ENCODE measurements at regions not wholly inside any gene's neighbourhood (a gene's known extent, or its start where the extent isn't known, plus 50 kb on each side); places are given as distances from the start of the nearest gene placed in this dataset.

DNA sequence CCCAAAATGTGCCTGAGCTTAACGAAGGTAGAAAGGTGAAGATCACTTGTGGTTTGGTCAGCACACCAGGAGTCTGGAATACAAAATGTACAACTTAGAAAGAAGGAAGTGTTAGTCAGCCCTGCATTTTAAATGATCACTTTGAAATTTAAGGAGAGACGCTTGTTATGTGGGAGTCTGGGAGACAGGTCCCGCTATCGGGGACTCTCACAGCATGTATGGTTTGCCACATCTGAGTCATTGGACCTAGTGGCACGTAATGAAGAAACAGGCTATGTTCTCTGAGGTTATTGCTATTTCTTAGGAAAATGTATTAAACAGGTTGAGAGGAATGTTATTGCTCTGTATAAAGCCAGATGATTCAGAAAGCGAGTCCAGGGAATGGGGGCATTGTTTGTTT lies 2362.5 kb upstream of the WWC1 start:
- ChIA-PET CTCF (no interaction called here), POLR2A (no interaction called here)
- Mint-ChIP-seq H3K9me3 (ENCODE audit: insufficient read depth) (peaks cover 11% of the 10 kb centered on the region), H3K4me1 (no peaks in the 10 kb centered on the region), H3K27me3 (no peaks in the 10 kb centered on the region), H3K4me3 (no peak overlapping the region), H3K27ac (no peak overlapping the region)
- no peaks in the 10 kb centered on the region for H3K27me3 ChIP-seq (replicated peaks in 1 of 4; ENCODE audit: control extremely low read depth in 1 of 4, control insufficient read depth in 3 of 4, insufficient read depth in 4 of 4, low read length in 3 of 4)
- TF ChIP-seq, protein P1, sequence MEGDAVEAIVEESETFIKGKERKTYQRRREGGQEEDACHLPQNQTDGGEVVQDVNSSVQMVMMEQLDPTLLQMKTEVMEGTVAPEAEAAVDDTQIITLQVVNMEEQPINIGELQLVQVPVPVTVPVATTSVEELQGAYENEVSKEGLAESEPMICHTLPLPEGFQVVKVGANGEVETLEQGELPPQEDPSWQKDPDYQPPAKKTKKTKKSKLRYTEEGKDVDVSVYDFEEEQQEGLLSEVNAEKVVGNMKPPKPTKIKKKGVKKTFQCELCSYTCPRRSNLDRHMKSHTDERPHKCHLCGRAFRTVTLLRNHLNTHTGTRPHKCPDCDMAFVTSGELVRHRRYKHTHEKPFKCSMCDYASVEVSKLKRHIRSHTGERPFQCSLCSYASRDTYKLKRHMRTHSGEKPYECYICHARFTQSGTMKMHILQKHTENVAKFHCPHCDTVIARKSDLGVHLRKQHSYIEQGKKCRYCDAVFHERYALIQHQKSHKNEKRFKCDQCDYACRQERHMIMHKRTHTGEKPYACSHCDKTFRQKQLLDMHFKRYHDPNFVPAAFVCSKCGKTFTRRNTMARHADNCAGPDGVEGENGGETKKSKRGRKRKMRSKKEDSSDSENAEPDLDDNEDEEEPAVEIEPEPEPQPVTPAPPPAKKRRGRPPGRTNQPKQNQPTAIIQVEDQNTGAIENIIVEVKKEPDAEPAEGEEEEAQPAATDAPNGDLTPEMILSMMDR (IDR thresholded peaks at IDR 0.05): no peak
- TF ChIP-seq EZH2 (IDR thresholded peaks at IDR 0.05; ENCODE audit: borderline replicate concordance, insufficient read depth, low read depth, low read length, poor library complexity, severe bottlenecking): no peak
- WGBS (ENCODE audit: insufficient coverage): 86% methylated on average over 4 of the region's 6 CpGs
- H3K9ac ChIP-seq (ENCODE audit: low read length): no peak overlapping the region
- H3K4me1 ChIP-seq (ENCODE audit: control insufficient read depth in 2 of 2, insufficient read depth in 2 of 2, low read length in 2 of 2): no peaks in the 10 kb centered on the region
- ATAC-seq (ENCODE audit: low read depth) (no peak), DNase-seq (no peak)
- no peak overlapping the region for H3K4me2 ChIP-seq (replicated peaks; ENCODE audit: low read depth, low read length, poor library complexity, severe bottlenecking)
- peaks cover 0 to 4% (median 0%) of the 10 kb centered on the region in 3 donors for H3K9me3 ChIP-seq (ENCODE audit: control extremely low read depth in 1 of 3, control insufficient read depth in 2 of 3, insufficient read depth in 1 of 3, low read length in 2 of 3)
- no peaks in the 10 kb centered on the region for H3K79me2 ChIP-seq (ENCODE audit: control insufficient read depth, insufficient read depth, low read length)
- no peak overlapping the region for H2AFZ ChIP-seq (ENCODE audit: insufficient read depth, low read depth, low read length, poor library complexity, severe bottlenecking)
- intact Hi-C loops (cut with micrococcal nuclease): no loop called here
- no peaks in the 10 kb centered on the region for H3K36me3 ChIP-seq (replicated peaks in 1 of 2; ENCODE audit: control extremely low read depth in 1 of 2, control insufficient read depth in 1 of 2, extremely low read depth in 1 of 2, insufficient read depth in 2 of 2, low read length in 1 of 2)
- no peak overlapping the region for H3K4me3 ChIP-seq (ENCODE audit: control extremely low read depth in 1 of 5, extremely low read depth in 1 of 5, insufficient read depth in 1 of 5, low read depth in 2 of 5, low read length in 4 of 5)
- H4K20me1 ChIP-seq (ENCODE audit: control insufficient read depth, insufficient read depth, low read length, poor library complexity, severe bottlenecking): no peaks in the 10 kb centered on the region
- no peak overlapping the region for H3K27ac ChIP-seq (ENCODE audit: low read length in 2 of 2)

DNA sequence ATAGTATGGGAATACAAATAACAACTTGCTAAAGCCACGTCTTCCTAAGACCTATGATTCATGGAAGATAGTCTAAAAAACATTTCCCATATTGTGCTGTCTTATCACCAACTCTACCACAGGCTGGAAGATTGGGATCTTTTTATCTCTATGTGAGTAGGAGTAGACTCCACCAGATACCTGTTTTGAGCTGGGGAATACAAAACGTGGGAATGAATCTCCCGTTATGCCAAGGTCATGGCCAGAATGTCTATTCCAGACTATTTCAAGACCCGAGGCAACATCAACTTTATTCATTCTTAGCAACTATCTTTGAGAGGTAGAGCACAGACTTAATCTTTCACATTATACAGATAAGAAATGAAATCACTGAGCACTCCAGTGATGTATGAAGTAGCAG lies 2350.9 kb upstream of the WWC1 start:
- TF ChIP-seq, protein P1 (IDR thresholded peaks at IDR 0.05): no peak
- no peak for TF ChIP-seq EZH2 (IDR thresholded peaks at IDR 0.05; ENCODE audit: borderline replicate concordance, insufficient read depth, low read depth, low read length, poor library complexity, severe bottlenecking)
- peaks cover 3% of the 10 kb centered on the region for H3K9me3 Mint-ChIP-seq (ENCODE audit: insufficient read depth)
- CTCF ChIA-PET: no interaction called here

More for the DNA sequence above, 2350.9 kb upstream of the WWC1 start:
- POLR2A ChIA-PET: no interaction called here
- no peaks in the 10 kb centered on the region for H3K27me3 Mint-ChIP-seq
- no peaks in the 10 kb centered on the region for H3K4me1 ChIP-seq (ENCODE audit: control insufficient read depth in 2 of 2, insufficient read depth in 2 of 2, low read length in 2 of 2)
- no peaks in the 10 kb centered on the region for H3K79me2 ChIP-seq (ENCODE audit: control insufficient read depth, insufficient read depth, low read length)
- H3K4me3 Mint-ChIP-seq: no peak overlapping the region
- no peak overlapping the region for H3K27ac ChIP-seq (ENCODE audit: low read length in 2 of 2)
- H2AFZ ChIP-seq (ENCODE audit: insufficient read depth, low read depth, low read length, poor library complexity, severe bottlenecking): no peak overlapping the region
- intact Hi-C loops (cut with micrococcal nuclease): no loop called here
- H3K4me3 ChIP-seq (ENCODE audit: control extremely low read depth in 1 of 5, extremely low read depth in 1 of 5, insufficient read depth in 1 of 5, low read depth in 2 of 5, low read length in 4 of 5): no peak overlapping the region
- ATAC-seq (ENCODE audit: low read depth) (no peak), DNase-seq (no peak)
- no CpG with 5 or more reads among the region's 4 CpGs for WGBS (ENCODE audit: insufficient coverage)
- H4K20me1 ChIP-seq (ENCODE audit: control insufficient read depth, insufficient read depth, low read length, poor library complexity, severe bottlenecking): no peaks in the 10 kb centered on the region
- H3K27me3 ChIP-seq (replicated peaks in 1 of 4; ENCODE audit: control extremely low read depth in 1 of 4, control insufficient read depth in 3 of 4, insufficient read depth in 4 of 4, low read length in 3 of 4): no peaks in the 10 kb centered on the region
- no peak overlapping the region for H3K4me2 ChIP-seq (replicated peaks; ENCODE audit: low read depth, low read length, poor library complexity, severe bottlenecking)
- no peaks in the 10 kb centered on the region for H3K9me3 ChIP-seq (ENCODE audit: control extremely low read depth in 1 of 3, control insufficient read depth in 2 of 3, insufficient read depth in 1 of 3, low read length in 2 of 3)
- no peak overlapping the region for H3K9ac ChIP-seq (ENCODE audit: low read length)
- no peaks in the 10 kb centered on the region for H3K36me3 ChIP-seq (replicated peaks in 1 of 2; ENCODE audit: control extremely low read depth in 1 of 2, control insufficient read depth in 1 of 2, extremely low read depth in 1 of 2, insufficient read depth in 2 of 2, low read length in 1 of 2)
- H3K4me1 Mint-ChIP-seq: no peaks in the 10 kb centered on the region
- H3K27ac Mint-ChIP-seq: no peak overlapping the region
